ENCODE measurements at regions not wholly inside any gene's neighbourhood (a gene's known extent, or its start where the extent isn't known, plus 50 kb on each side); places are given as distances from the start of the nearest gene placed in this dataset.

- peak overlapping the region; percentile 75 for H3K4me3 ChIP-seq (ENCODE audit: low read length)
Measured at GRCh38 chr10:10798102-10798863, 219.4 kb upstream of the CELF2 start.

GRCh38 chr10:10798864-10799192 is 218.8 kb upstream of the CELF2 start:
- Histone ChIP-seq H3K27me3 (replicated peaks; ENCODE audit: control insufficient read depth, insufficient read depth, low read length) (no peaks in the 10 kb centered on the region), H3K4me1 (ENCODE audit: control insufficient read depth, insufficient read depth, low read length) (peaks cover 61% of the 10 kb centered on the region), H3K9ac (ENCODE audit: low read length) (peak overlapping the region; percentile 92), H3K36me3 (ENCODE audit: control insufficient read depth, insufficient read depth, low read length, severe bottlenecking) (no peaks in the 10 kb centered on the region), H3K4me3 (ENCODE audit: low read length) (peak overlapping the region; percentile 75), H3K9me3 (ENCODE audit: control insufficient read depth, low read length) (no peaks in the 10 kb centered on the region)
- no peak for DNase-seq (ENCODE audit: low read depth)

More at GRCh38 chr10:10798102-10798863, 219.4 kb upstream of the CELF2 start:
- Histone ChIP-seq H3K4me1 (ENCODE audit: control insufficient read depth, insufficient read depth, low read length) (peaks cover 55% of the 10 kb centered on the region), H3K36me3 (ENCODE audit: control insufficient read depth, insufficient read depth, low read length, severe bottlenecking) (no peaks in the 10 kb centered on the region), H3K9ac (ENCODE audit: low read length) (peak overlapping the region; percentile 92), H3K9me3 (ENCODE audit: control insufficient read depth, low read length) (no peaks in the 10 kb centered on the region), H3K27me3 (replicated peaks; ENCODE audit: control insufficient read depth, insufficient read depth, low read length) (no peaks in the 10 kb centered on the region)
- DNase-seq (ENCODE audit: low read depth): no peak

- no peak for DNase-seq (ENCODE audit: low read depth)
- Histone ChIP-seq H3K27me3 (replicated peaks; ENCODE audit: control insufficient read depth, insufficient read depth, low read length) (no peaks in the 10 kb centered on the region), H3K4me3 (ENCODE audit: low read length) (peak overlapping the region; percentile 4), H3K4me1 (ENCODE audit: control insufficient read depth, insufficient read depth, low read length) (peaks cover 77% of the 10 kb centered on the region), H3K9me3 (ENCODE audit: control insufficient read depth, low read length) (no peaks in the 10 kb centered on the region), H3K36me3 (ENCODE audit: control insufficient read depth, insufficient read depth, low read length, severe bottlenecking) (no peaks in the 10 kb centered on the region), H3K9ac (ENCODE audit: low read length) (peak overlapping the region; percentile 11)
Measured at GRCh38 chr10:10800961-10801360, 216.7 kb upstream of the CELF2 start.

GRCh38 chr10:10803278-10803677 is 214.4 kb upstream of the CELF2 start:
- DNase-seq (ENCODE audit: low read depth): no peak
- H3K4me3 ChIP-seq (ENCODE audit: low read length): no peak overlapping the region
- no peaks in the 10 kb centered on the region for H3K36me3 ChIP-seq (ENCODE audit: control insufficient read depth, insufficient read depth, low read length, severe bottlenecking)
- H3K9me3 ChIP-seq (ENCODE audit: control insufficient read depth, low read length): no peaks in the 10 kb centered on the region
- H3K4me1 ChIP-seq (ENCODE audit: control insufficient read depth, insufficient read depth, low read length): peaks cover 54% of the 10 kb centered on the region
- no peaks in the 10 kb centered on the region for H3K27me3 ChIP-seq (replicated peaks; ENCODE audit: control insufficient read depth, insufficient read depth, low read length)
- no peak overlapping the region for H3K9ac ChIP-seq (ENCODE audit: low read length)

- Histone ChIP-seq H3K4me1 (ENCODE audit: control insufficient read depth, insufficient read depth, low read length) (peaks cover 46% of the 10 kb centered on the region), H3K9ac (ENCODE audit: low read length) (no peak overlapping the region), H3K9me3 (ENCODE audit: control insufficient read depth, low read length) (no peaks in the 10 kb centered on the region), H3K27me3 (replicated peaks; ENCODE audit: control insufficient read depth, insufficient read depth, low read length) (no peaks in the 10 kb centered on the region), H3K4me3 (ENCODE audit: low read length) (no peak overlapping the region), H3K36me3 (ENCODE audit: control insufficient read depth, insufficient read depth, low read length, severe bottlenecking) (no peaks in the 10 kb centered on the region)
- no peak for DNase-seq (ENCODE audit: low read depth)
Measured at GRCh38 chr10:10804061-10804460, 213.6 kb upstream of the CELF2 start.

- no peaks in the 10 kb centered on the region for H3K36me3 ChIP-seq (ENCODE audit: control insufficient read depth, insufficient read depth, low read length, severe bottlenecking)
- no peak for DNase-seq (ENCODE audit: low read depth)
- no peak overlapping the region for H3K9ac ChIP-seq (ENCODE audit: low read length)
- peaks cover 40% of the 10 kb centered on the region for H3K4me1 ChIP-seq (ENCODE audit: control insufficient read depth, insufficient read depth, low read length)
- no peaks in the 10 kb centered on the region for H3K27me3 ChIP-seq (replicated peaks; ENCODE audit: control insufficient read depth, insufficient read depth, low read length)
- H3K4me3 ChIP-seq (ENCODE audit: low read length): no peak overlapping the region
- H3K9me3 ChIP-seq (ENCODE audit: control insufficient read depth, low read length): no peaks in the 10 kb centered on the region
Measured at GRCh38 chr10:10804998-10805740, 212.5 kb upstream of the CELF2 start.

GRCh38 chr10:10807106-10807505 is 210.6 kb upstream of the CELF2 start:
- no peak overlapping the region for H3K4me3 ChIP-seq (ENCODE audit: low read length)
- no peak overlapping the region for H3K9ac ChIP-seq (ENCODE audit: low read length)
- no peaks in the 10 kb centered on the region for H3K27me3 ChIP-seq (replicated peaks; ENCODE audit: control insufficient read depth, insufficient read depth, low read length)
- no peak for DNase-seq (ENCODE audit: low read depth)
- H3K4me1 ChIP-seq (ENCODE audit: control insufficient read depth, insufficient read depth, low read length): peaks cover 31% of the 10 kb centered on the region
- H3K36me3 ChIP-seq (ENCODE audit: control insufficient read depth, insufficient read depth, low read length, severe bottlenecking): no peaks in the 10 kb centered on the region
- no peaks in the 10 kb centered on the region for H3K9me3 ChIP-seq (ENCODE audit: control insufficient read depth, low read length)

GRCh38 chr10:10811562-10811961 is 206.1 kb upstream of the CELF2 start:
- H3K9me3 ChIP-seq (ENCODE audit: control insufficient read depth, low read length): no peaks in the 10 kb centered on the region
- H3K9ac ChIP-seq (ENCODE audit: low read length): no peak overlapping the region
- no peak for DNase-seq (ENCODE audit: low read depth)
- peaks cover 16% of the 10 kb centered on the region for H3K4me1 ChIP-seq (ENCODE audit: control insufficient read depth, insufficient read depth, low read length)
- no peaks in the 10 kb centered on the region for H3K36me3 ChIP-seq (ENCODE audit: control insufficient read depth, insufficient read depth, low read length, severe bottlenecking)
- no peaks in the 10 kb centered on the region for H3K27me3 ChIP-seq (replicated peaks; ENCODE audit: control insufficient read depth, insufficient read depth, low read length)
- no peak overlapping the region for H3K4me3 ChIP-seq (ENCODE audit: low read length)

- no peak overlapping the region for H3K9ac ChIP-seq (ENCODE audit: low read length)
- no peak for DNase-seq (ENCODE audit: low read depth)
- peaks cover 29% of the 10 kb centered on the region for H3K4me1 ChIP-seq (ENCODE audit: control insufficient read depth, insufficient read depth, low read length)
- H3K27me3 ChIP-seq (replicated peaks; ENCODE audit: control insufficient read depth, insufficient read depth, low read length): no peaks in the 10 kb centered on the region
- H3K4me3 ChIP-seq (ENCODE audit: low read length): no peak overlapping the region
- no peaks in the 10 kb centered on the region for H3K36me3 ChIP-seq (ENCODE audit: control insufficient read depth, insufficient read depth, low read length, severe bottlenecking)
- H3K9me3 ChIP-seq (ENCODE audit: control insufficient read depth, low read length): no peaks in the 10 kb centered on the region
Measured at GRCh38 chr10:10813656-10814055, 204.0 kb upstream of the CELF2 start.

GRCh38 chr10:10814069-10814468 is 203.6 kb upstream of the CELF2 start:
- H3K9ac ChIP-seq (ENCODE audit: low read length): no peak overlapping the region
- H3K4me3 ChIP-seq (ENCODE audit: low read length): no peak overlapping the region
- H3K27me3 ChIP-seq (replicated peaks; ENCODE audit: control insufficient read depth, insufficient read depth, low read length): no peaks in the 10 kb centered on the region
- no peaks in the 10 kb centered on the region for H3K9me3 ChIP-seq (ENCODE audit: control insufficient read depth, low read length)
- H3K4me1 ChIP-seq (ENCODE audit: control insufficient read depth, insufficient read depth, low read length): peaks cover 33% of the 10 kb centered on the region
- DNase-seq (ENCODE audit: low read depth): no peak
- H3K36me3 ChIP-seq (ENCODE audit: control insufficient read depth, insufficient read depth, low read length, severe bottlenecking): no peaks in the 10 kb centered on the region

GRCh38 chr10:10816447-10816846 is 201.2 kb upstream of the CELF2 start:
- Histone ChIP-seq H3K4me3 (ENCODE audit: low read length) (no peak overlapping the region), H3K36me3 (ENCODE audit: control insufficient read depth, insufficient read depth, low read length, severe bottlenecking) (no peaks in the 10 kb centered on the region), H3K27me3 (replicated peaks; ENCODE audit: control insufficient read depth, insufficient read depth, low read length) (no peaks in the 10 kb centered on the region), H3K9ac (ENCODE audit: low read length) (peak overlapping the region; percentile 33), H3K4me1 (ENCODE audit: control insufficient read depth, insufficient read depth, low read length) (peaks cover 40% of the 10 kb centered on the region), H3K9me3 (ENCODE audit: control insufficient read depth, low read length) (no peaks in the 10 kb centered on the region)
- DNase-seq (ENCODE audit: low read depth): peak; percentile 75
